ENCODE measurements at regions not wholly inside any gene's neighbourhood (a gene's known extent, or its start where the extent isn't known, plus 50 kb on each side); places are given as distances from the start of the nearest gene placed in this dataset.

DNA sequence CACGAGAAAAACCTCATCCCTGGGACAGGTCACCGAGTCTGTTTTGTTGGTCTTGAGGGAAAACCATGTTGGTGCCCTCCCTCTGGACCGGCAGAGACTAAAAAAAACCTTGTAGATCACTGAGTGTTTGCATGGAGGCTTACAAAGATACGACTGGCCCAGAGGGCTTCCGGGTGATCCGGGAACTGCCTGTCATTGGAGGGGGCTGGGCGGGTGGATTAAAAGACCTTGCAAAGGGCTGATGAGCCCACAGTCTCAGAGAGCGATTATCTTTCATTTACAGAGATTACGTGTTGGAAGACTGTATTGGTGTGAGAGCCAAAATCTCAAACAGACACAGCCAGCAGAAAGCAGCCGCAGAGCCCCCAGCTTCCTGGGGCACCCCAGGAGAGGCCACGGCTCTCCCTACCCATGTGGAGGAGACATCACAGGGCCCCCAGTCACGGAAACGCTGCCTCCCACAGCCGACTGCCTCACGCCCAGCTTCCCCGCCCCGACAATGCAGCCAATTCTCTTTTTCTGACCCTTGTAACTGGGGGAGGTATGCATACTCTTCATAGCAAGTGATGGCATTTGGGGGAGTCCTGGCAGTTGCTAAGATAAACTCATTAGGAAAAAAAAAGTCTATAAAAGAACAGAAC lies 426.4 kb downstream of the CTTN start:
- no peak for DNase-seq

DNA sequence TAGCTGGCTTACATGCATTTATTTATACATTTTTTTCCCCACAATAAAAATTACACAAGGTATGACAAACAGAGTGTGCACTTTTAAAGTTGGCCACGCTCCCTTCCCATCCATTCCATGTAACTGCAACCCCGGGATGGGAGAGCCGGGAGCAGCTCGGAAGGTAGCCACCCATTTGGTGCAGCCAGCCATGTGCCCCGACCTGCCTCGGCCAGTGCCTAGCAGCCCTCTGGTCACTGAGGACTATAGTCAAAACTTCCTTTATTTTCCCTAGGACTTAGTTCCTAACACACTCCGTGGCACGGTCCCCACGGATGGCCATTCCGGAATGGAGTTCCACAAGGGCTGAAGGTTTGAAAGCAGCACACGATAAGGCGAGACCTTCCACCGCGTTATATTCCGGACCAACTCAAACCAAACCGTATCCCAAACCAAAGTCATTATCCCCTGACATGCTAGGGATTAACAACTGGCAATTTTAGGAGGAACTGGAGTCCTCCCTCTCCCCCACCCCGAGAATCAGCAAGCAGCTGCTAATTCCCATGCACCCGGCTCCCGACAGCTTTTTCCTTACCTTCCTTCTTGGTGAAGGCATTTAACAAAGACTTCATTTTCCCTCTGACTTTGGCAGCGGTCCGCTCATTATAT lies 426.4 kb downstream of the SHANK2 start:
- no peak for DNase-seq

DNA sequence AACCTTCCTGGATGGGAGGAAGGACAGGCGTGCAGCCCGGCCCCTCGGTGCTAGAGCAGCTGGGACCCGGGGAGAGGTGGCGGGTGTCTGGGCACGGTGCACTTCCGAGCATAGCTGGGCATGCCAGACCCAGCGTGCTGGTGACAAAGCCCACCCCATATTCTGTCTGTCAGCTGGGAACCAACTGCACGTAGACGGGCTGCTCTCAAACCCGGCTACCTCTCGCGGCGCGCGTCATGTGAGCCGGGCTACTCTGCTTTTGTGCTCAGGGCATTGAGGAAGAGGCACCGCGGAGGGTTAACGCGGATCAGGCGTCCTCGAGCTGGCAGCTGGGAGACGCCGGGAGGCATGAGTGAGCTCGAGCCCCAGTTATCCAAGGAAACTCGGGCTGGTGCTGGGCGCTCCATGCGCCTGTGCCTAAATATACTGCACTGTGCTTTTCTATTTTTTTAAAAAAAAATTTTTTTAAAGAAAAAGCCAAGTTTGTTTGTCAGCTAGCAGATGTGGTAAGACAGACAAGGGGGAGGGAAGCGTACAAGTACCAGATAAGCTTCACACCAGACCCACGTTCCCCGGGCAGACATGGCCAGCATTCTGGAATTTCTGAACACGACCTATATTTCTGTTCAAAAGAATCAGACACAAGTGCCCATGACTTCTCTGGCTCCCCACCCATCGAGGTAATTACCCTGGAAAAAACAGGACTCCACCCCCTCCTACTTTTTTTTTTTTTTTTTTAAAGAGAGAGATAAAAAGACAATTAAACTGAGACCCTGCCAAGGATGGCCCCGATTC lies 425.6 kb downstream of the SHANK2 start:
- DNase-seq: no peak

DNA sequence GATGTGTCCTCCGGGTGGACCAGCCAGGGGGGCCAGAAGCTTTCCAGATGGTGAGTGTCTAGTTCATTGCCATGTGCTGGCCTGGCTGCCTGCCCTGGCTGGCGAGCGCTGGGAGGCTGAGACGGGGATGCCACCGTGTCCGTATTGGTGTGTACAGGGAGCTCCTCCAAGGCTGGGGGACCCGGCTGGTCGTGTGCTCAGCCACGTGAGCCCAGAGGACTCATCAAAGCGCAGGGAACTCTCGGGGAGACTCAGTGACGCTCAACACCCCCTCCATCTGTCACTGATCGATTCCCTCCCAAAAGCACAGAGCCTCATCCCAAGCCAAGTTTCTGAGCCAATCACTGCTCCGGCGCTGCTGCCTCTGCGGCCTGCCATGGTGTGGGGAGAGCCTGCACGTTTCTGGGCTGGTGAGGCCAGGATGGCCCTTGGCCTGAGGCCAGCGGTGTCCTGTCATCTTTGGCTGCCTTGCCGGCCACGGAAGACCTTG lies 423.7 kb downstream of the SHANK2 start:
- DNase-seq: no peak

DNA sequence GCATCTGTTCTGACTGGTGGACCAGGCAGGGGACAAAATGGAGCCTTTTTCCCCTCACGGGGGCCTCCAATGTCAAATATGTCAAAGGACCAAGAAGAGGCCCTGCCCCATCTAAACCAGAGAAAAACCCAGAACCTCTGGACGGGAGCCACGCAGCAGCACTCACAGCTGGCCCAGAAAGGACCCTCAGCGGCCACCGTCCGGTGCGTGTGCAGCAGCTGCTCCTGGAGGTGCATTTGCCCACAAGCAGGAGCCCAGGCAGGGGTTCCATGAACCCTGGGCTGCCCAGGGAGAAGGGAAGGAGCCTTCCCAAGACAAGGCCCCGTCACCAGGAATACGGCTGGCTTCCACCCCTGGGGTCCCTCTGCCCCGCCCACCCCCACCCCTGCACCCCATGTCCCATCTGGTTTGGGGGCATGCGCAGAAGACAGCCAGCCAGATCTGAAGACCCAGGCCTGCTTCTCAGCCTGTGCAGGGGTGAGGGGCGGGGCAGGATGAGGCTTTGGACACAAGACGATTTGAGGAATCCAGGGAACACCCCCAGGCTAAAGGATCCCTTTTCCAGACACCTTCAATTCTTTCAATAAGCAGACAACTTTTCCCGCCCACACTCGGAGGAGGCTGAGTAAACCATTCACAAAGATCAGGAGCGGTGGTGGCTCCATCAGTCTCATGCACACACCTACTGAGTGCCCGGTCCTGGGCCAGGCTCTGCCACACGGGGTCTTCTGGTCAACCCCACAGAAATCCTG lies 423.1 kb downstream of the SHANK2 start:
- no peak for DNase-seq

DNA sequence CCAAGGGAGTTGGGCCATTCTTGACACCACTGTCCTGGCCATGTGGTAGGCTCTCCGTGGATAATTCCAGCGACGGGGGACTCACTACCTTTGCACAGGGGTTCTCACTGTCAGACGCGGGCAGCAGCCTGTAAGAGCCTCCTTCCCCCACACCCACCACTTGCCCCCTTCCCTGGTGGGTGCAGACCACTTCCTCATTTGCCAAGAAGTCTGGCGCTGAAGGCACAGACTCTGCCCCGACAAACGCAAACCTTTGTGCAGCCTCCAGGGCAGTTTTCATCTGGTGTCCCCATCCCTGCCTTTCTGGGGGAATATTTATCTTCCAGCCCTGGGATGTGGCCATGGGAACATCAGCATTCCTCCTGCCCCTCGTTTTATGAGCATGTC lies 422.5 kb downstream of the SHANK2 start:
- DNase-seq: no peak

DNA sequence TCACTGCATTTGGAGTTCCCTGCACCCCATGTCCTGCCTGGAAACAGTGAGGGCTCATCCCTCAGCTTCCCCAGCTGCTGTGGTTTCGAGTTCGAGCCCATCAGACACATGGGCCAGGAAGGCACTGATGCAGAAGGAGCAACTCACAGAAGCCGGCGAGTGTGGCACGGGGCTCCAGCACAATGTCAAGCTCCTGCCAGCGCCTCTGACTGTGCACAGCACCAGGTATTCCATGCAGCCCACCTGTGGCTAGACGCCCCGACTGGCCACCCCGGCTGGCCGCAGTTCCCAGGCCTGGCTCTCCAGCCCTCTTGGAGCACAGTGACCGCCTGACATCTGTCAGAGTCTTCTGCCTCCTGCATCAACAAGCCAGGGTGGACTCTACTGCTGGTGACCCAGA lies 419.4 kb downstream of the SHANK2 start:
- DNase-seq: no peak

DNA sequence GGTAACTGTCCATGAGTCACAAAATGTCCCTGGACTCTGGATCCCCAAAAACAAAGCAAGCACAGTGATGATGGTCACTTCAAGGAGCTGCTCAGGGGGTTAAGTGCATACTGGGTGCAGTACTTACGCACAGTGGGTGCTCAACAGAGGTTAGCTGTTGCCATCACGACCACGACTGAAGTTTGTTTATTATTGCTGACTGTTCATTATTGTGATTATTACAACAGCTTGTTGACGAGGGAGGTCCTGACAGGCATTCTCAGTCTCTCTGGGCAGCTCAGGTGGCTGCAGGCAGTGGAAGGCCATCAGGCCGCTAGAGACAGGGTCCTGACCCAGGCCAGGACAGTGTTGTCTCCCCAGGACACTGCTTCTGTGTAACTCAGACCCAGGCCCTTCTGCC lies 418.8 kb downstream of the SHANK2 start:
- no peak for DNase-seq

DNA sequence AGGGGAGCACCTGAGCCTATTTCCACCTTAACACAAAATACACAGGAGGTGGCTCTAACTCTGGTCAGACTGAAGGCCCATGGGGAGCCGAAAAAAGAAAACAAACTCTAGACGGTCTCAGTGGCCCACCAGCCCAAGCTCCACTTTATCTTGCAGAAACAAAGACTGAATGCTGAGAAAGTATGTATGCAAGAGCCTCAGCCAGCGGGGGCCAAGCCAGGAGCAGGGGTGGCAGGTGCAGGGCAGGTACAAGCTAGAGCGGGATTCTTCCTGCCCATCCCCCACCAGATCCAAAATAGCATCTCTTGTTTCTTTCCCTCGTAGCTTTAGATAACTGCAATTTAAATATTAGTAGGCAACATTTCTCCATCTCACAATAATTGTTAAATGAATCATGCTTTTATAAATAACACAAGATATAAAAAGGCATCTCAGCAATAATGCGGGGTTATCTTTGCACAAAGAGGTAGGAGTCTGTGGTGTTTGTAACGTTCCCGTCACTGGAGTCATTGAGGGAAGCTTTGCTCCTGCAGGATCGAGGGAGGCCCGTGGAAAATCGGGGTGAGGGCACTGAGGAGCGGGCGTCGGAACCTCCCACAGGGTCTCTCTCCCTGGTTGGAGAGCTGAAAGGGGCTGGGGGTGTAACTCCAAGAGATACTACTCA lies 418.0 kb downstream of the SHANK2 start:
- DNase-seq: no peak

DNA sequence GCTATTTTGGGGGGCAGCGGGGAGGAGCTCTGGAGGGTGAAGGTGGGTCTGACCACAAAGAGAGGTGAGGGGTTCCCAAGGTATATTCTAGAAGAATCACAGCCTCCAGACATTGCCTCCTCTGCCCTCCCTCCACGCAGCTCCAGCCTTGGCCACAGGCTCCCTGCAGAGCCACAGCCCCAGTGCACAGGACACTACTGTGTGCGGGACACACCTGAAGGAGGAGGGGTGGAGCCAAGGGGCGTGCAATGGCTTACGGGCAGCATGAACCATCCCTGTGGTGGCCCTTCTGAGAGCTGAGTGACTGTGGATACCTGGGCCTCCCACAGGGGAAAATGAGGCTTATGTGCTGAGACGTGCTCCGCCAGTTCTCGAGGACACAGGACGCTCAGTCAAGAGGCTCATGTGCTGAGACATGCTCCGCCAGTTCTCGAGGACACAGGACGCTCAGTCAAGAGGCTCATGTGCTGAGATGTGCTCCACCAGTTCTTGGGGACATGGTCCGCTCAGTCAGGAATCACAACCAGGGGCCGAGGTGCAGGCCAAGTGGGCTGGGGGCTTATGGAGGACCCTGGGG lies 417.3 kb downstream of the SHANK2 start:
- no peak for DNase-seq

DNA sequence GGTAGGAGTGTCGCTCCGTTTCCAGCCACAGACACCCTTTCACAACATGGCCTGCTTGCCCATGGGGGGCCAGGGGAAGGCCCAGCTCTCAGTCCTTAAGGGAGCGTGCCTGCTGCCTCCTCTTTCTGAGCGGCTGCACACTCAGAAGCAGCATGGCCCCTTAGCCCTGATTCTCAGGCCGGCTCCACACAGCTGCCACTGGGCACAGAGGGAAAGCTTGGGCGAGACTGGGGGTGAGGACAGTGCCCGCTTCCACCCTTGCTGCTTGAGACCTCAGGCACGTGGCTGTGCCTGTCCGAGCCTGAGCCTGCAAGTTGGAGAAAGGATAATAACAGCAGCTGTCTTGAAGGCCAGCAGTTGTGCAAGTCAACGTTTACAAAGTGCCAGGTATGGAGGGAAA lies 416.3 kb downstream of the SHANK2 start:
- no peak for DNase-seq

DNA sequence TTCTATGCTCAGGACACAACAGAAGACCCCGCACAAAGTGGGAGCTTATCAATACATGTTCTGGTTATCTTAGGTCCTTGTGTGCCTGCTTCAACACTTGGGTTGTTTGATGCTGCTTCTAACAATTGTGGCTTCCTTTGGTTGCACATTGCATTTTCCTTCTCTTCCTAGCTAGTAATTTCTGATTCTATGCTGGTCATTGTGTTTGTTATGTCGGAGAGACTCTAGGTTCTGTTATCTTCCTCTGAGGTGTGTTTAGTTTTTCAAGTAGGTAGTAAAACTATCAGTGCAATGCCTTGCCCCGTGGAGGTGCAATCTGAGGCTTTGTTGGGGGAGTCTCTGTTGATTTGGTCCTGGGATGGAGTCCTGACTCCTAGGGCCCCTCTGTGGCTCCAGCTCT lies 414.2 kb downstream of the SHANK2 start:
- no peak for DNase-seq

DNA sequence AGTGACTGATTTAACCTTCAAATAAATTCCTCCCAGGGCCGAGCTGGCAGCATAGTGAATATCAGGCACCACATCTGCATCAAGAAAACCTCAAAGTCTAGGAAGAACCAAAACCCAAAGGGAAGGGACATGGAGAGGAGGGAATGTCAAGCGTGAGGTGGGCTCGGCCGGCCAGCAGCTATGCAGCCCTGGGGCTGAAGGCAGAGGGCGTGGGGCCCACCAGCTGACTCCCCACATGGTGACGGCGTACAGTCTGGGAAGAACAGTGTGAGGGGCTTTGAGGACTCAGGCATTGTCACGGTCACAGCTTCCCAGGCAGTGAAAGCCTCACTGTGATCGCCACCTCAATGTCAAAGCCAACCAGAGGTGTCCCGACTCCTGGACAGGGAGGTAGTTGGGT lies 412.5 kb downstream of the SHANK2 start:
- no peak for DNase-seq

DNA sequence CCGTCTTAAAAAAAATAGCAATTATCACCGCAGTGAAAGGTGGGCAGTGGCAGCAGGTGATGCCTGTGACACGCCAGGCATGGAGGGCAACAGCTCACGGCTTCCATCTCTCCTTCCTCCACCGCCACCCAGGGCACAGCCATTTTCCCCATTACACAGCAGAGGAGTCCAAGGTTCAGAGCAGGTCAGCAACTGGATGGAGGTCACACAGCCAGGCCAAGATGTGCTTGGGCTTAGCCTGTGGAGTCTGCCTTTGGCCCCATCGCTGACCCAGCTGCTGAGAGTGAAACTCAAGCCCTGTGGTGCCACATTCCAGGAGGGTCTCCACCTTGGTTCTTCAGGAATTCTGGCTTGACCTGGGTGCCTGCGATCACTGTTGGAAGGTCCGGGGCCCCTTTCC lies 411.1 kb downstream of the SHANK2 start:
- no peak for DNase-seq

DNA sequence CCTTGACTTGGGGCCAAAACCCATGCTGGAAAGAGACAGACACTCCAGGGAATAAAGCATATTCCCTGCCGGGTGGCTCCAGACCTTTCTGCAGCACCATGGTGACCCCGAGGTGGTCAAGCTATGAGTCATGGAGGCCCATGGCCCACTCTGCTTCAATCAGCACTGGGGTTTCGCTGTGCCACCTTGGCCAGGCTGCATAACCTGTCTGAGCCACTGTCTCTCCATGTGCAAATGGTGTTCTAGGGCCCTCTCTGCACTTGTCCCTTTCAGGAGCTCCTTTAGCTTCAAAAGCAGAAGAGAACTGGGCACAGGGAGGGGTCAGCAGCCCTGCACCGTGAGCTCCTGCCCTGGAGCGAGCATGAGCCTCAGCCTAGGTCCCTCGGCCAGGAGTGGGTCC lies 410.1 kb downstream of the SHANK2 start:
- DNase-seq: no peak

DNA sequence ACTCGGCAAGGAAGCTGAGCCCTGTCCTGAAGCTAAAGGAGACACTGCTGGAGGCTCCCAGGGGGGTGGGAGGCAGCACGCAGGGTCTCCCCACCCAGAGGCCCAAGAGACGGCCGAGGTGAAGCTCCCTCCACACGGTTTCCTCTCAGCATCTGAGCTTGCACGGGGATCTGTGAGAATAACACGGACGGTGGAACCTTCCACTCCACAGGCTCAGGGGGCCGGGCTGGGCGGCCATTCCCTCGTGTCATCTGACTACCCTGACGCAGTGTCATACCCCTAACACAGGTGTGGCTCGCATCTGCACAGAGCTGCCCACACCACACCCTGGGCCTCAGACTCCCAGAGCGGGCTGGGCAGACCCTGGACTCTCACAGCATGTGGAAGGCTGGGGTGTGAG lies 409.7 kb downstream of the SHANK2 start:
- DNase-seq: no peak

DNA sequence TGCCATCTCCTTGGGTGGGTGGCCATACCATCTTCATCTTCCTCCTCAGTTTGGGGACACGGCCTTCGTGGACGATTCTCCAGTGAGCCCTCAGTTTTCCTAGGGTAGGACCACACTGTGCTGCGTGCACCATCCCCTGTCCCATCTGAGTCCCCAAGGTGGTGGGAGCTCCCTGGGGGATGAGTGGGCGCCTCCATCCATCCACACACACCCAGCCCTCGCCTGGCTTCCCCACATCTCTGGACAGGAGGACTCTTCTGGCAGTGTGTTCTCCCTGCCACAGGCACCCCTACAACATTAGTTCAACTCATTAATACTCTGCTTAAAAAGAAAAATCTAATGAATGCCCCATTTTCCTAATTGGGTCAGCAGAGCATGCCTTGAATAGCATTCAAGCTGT lies 408.5 kb downstream of the SHANK2 start:
- DNase-seq: no peak

DNA sequence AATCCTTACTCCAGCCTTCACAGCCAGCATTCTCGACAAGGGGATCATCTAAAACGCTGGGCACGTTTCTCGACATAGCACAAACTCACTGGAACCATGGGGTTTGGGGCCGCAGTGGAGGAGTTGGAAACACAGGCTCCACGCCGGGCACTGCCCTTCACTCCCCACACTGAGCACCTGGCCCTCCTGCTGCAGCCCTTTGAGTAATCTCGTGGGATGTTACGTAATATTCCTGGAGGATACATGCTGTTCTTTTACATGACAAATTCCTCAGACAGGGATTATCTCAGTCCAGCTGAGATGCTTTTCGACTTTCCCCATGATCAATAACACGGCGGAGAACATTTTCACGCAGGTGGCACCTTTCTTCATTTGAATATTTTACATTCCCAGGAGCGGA lies 408.0 kb downstream of the SHANK2 start:
- no peak for DNase-seq

DNA sequence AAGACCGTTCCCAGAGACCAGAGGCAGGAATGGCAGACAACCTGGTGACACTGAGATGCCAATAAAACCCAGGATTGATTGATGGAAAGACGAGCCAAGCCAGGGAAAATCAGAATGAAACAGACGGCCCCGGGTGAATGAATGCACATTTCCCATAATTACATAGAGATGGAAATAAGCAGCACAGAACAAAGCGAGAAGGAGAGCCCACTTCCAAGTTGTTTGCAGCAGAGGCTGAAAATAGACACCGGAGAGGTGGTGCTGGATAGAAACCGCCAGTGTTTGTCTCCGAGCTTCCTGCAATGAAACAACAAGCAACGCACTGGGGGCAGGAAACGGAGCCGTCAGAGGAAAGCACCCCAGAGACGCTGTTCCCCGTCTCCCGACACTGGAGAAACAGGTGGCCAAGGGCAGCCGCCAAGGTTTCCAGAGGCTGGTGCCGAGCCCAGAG lies 406.8 kb downstream of the SHANK2 start:
- no peak for DNase-seq

DNA sequence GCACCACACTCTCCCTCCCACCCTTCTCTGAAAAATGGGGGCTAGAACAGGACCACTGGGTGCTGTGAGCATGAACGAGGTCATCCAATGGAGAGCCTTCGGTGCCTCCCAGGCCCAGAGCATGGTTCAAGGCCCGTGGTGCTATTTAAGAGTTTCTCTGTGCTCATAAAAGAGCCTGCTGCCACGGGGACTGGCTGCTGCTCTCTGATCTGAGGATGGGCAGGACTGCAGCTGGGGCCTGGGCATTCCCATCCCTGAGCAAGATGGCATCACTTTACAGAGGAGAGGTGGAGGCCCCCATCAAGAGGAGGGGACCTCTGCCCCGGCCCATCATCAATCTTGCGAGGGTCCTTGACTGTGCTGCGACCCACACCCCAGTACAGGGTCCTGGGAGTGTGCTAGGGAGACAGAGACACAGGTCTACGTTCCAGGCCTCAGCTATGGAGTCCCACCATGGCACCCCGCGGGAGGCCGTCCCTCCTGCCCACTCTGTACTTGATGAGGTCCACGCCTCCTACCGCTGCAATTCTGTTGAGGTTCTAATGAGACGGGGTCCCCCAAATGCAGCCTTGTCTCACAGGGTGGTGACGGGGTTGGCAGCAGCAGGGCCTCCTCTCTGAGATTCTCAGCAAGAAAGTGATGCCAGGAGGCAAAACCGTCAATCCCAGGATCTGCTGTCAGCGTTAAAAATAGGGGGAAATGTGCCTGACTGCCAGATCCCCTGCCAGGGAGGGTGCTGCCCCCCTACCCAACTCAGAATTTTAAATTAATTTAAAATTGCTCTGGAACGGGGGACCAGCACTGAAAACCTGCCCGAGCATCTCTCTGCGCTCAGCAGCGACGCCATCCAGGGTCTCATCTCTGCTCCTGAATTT lies 405.4 kb downstream of the SHANK2 start:
- no peak for DNase-seq

Data from left kidney (tissue), 1 donor.